Endodermal cell (in vitro differentiated cells): ENCODE measurements at regions not wholly inside any gene's neighbourhood (a gene's known extent, or its start where the extent isn't known, plus 50 kb on each side); places are given as distances from the start of the nearest gene placed in this dataset.
"Not testable (repeated sequence)": the region's sequence is repeated elsewhere in the genome, so short reads cannot be mapped to it uniquely, and the experiment has no call there.

Experiments
- DNase-seq: peaks from one replicate; pipeline ENCODE4 v3.0.0-alpha.2; 2017
- H3K27ac ChIP-seq: 2 replicates; pipeline ENCODE4 v1.5.1; 2013; ENCODE audit warnings: mild to moderate bottlenecking, low read depth, low read length, moderate library complexity
- H3K27me3 ChIP-seq: 2 replicates; pipeline ENCODE4 v1.6.1; 2013; ENCODE audit warnings: mild to moderate bottlenecking, low read length, moderate library complexity; ENCODE audit not compliant: insufficient read depth, control insufficient read depth, poor library complexity, severe bottlenecking
- H3K36me3 ChIP-seq: 2 replicates; pipeline ENCODE4 v1.7.0; 2013; ENCODE audit warnings: mild to moderate bottlenecking, low read length, moderate library complexity; ENCODE audit not compliant: control insufficient read depth, insufficient read depth
- H3K4me1 ChIP-seq: one replicate; pipeline ENCODE4 v1.7.0; 2013; ENCODE audit warnings: low read length; ENCODE audit not compliant: control insufficient read depth, insufficient read depth
- H3K4me3 ChIP-seq: 2 replicates; pipeline ENCODE4 v1.5.1; 2013; ENCODE audit warnings: mild to moderate bottlenecking, low read length, moderate library complexity
- H3K9ac ChIP-seq: 2 replicates; pipeline ENCODE4 v1.6.1; 2013; ENCODE audit warnings: mild to moderate bottlenecking, low read length, moderate library complexity; ENCODE audit not compliant: poor library complexity, severe bottlenecking; ENCODE audit errors: extremely low read depth
- H3K9me3 ChIP-seq: 2 replicates; pipeline ENCODE4 v1.6.1; 2013; ENCODE audit warnings: mild to moderate bottlenecking, low read length, moderate library complexity; ENCODE audit not compliant: control insufficient read depth
- H3K27ac Mint-ChIP-seq: 2 replicates; pipeline ENCODE4 v1.8.0; 2020; ENCODE audit warnings: mixed read lengths
- H3K27me3 Mint-ChIP-seq: 2 replicates; pipeline ENCODE4 v1.8.0; 2021; ENCODE audit warnings: mild to moderate bottlenecking, mixed read lengths; ENCODE audit not compliant: insufficient read depth
- H3K36me3 Mint-ChIP-seq: 2 replicates; pipeline ENCODE4 v1.8.0; 2020; ENCODE audit warnings: low read depth, mixed read lengths
- H3K4me1 Mint-ChIP-seq: 2 replicates; pipeline ENCODE4 v1.8.0; 2020; ENCODE audit warnings: mixed read lengths
- H3K4me3 Mint-ChIP-seq: 2 replicates; pipeline ENCODE4 v1.8.0; 2020; ENCODE audit warnings: mild to moderate bottlenecking, moderate library complexity, mixed read lengths
- H3K9me3 Mint-ChIP-seq: 2 replicates; pipeline ENCODE4 v1.8.0; 2020; ENCODE audit warnings: mild to moderate bottlenecking, mixed read lengths
- WGBS, 2 experiments: methylation state at CpG; one replicate each; pipeline versions ENCODE4 v1.1.5 to v1.1.7; 2013; ENCODE audit warnings: missing lambda C conversion rate in 2 of 2, mixed read lengths in 1 of 2; ENCODE audit not compliant: insufficient coverage in 1 of 2, insufficient read length in 1 of 2; 5-methylcytosine and 5-hydroxymethylcytosine counted together

DNA sequence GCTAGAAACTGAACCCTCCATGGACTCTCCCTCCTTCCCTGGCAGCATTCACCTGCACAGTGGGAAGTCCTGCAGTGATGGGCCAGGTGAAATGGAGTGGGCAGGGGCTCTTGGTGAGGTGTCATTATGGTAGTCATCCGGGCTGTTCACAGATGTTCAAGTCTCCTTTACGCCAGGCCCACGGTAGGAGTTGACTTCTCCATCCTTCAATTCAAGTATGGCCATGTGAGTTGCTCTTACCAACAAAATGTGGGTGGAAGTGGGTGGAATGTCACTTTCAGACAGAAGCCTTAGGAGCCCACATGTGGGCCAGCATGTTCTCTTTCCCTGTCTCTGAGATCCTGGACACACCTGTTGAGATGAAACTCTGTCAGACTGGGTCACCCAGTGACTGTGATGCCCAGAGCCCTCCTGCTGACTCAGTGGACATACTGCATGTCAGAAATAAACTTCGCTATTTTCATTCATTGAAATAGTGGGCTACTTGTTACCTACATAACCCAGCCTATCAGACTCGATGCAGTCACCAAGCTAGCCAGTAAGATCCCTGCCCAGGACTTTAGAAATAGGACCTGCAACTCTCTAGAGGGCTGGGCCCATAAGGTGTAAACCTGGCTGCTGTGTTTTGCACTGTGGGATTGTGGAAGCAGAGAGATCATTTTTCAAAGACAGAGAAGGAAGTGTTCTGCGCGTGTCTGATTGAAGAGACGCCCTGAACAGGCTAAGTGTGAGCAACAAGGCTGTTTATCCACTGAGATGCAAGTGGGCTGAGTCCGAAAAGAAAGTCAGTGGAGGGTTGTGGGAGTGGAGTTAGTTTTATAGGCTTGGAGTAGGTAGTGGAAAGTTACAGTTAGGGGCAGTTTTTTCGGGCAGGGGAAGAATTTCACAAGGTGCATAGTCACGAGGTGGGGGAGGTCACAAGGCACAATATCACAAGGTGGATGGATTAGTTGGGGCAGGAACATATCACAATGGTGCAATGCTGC, 174.4 kb downstream of the TRIM43 start:
- H3K36me3 Mint-ChIP-seq, H3K27ac Mint-ChIP-seq, H3K4me1 Mint-ChIP-seq, H3K9ac ChIP-seq, H3K27me3 ChIP-seq, H3K27ac ChIP-seq, H3K9me3 Mint-ChIP-seq, H3K36me3 ChIP-seq, H3K4me3 Mint-ChIP-seq, H3K4me1 ChIP-seq, H3K4me3 ChIP-seq, H3K9me3 ChIP-seq: not testable (repeated sequence)
- peaks cover 10% of the 10 kb centered on the region for H3K27me3 Mint-ChIP-seq
- peak; percentile 22 for DNase-seq
- WGBS, 2 experiments, result 88 to 98% methylated on average over 4 to 9 of the region's 11 CpGs

DNA sequence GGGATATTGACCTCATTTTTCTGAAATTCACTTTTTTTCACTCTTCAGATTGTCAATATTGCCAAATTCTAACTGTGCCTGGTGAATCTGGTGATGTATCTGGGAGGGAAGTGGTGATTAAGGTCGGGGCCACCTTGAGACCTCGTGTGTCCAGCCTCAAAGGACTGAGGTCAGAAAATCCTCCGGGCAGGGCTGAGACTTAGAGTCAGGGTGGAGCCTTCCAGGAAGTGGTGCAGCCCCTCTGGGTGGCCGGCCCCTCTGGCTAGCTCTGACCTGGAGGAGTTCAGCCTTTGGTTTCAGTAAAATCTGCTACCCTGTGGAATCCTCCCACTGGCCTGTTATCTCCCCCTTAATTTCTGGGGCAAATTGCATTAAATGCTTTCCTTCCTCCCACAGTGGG, 175.7 kb downstream of the TRIM43 start:
- not testable (repeated sequence) for H3K27me3 ChIP-seq, H3K36me3 Mint-ChIP-seq, H3K9me3 Mint-ChIP-seq, H3K4me1 ChIP-seq, H3K27ac Mint-ChIP-seq, DNase-seq, H3K9ac ChIP-seq, H3K27ac ChIP-seq, H3K9me3 ChIP-seq, H3K4me3 Mint-ChIP-seq, H3K4me1 Mint-ChIP-seq, H3K36me3 ChIP-seq, H3K4me3 ChIP-seq
- peaks cover 12% of the 10 kb centered on the region for H3K27me3 Mint-ChIP-seq
- WGBS, 2 experiments, result 78% methylated on average over 3 of the region's 4 CpGs; no CpG with 5 or more reads in 1 of the 2 experiments

DNA sequence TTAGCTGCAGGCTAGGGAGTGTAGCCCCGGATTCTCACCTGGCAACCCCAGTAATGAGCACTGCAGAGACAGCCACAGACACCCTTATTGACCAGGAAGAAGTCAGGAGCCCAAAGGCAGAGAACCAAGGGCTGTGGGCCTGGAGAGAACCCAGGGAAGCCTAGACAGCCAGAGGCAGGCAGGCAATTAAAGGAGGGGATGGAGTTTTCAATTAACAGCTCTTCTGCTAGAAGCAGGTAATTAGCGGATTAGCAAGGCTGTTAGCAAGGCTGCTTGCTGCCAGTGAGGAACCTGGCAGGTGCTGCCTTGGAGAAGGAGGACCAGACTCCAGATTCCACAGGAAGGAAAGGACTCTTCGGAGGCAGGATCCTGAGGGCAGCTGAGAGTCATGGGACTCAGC, 176.1 kb downstream of the TRIM43 start:
- H3K4me1 ChIP-seq, H3K9ac ChIP-seq, H3K4me3 ChIP-seq, H3K36me3 ChIP-seq, H3K36me3 Mint-ChIP-seq, H3K9me3 ChIP-seq, H3K27me3 ChIP-seq, H3K4me1 Mint-ChIP-seq, H3K4me3 Mint-ChIP-seq, H3K9me3 Mint-ChIP-seq, H3K27ac ChIP-seq, H3K27ac Mint-ChIP-seq: not testable (repeated sequence)
- WGBS, 2 experiments, result 82% methylated on average over 1 of the region's 3 CpGs; no CpG with 5 or more reads in 1 of the 2 experiments
- DNase-seq, result peak; percentile 49
- H3K27me3 Mint-ChIP-seq, result peaks cover 10% of the 10 kb centered on the region

DNA sequence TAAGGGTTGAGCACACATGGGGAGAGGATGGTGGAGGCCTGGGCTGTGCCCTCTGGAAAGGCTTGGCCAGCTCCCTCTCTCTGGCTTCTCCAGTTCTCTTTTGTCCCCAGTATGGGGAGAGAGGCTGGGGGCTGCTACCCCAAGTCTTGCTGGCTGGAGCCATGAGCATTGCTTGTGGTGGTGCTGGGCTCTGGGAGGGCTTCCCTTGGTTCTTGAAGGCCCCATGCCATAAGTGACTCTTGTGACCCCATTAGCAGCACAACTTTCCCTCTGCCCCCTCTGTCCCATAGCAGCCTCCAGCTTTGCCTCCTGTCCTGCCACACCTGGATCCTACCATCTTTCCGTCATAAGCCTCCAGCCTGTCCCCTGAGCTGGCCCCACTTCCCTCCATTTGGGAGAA, 177.5 kb downstream of the TRIM43 start:
- WGBS, 2 experiments, result 92% methylated on average over 1 of the region's 1 CpG; no CpG with 5 or more reads in 1 of the 2 experiments
- H3K36me3 Mint-ChIP-seq, H3K9me3 Mint-ChIP-seq, H3K27ac Mint-ChIP-seq, H3K4me1 Mint-ChIP-seq, H3K9ac ChIP-seq, H3K27ac ChIP-seq, H3K27me3 ChIP-seq, H3K4me3 ChIP-seq, H3K27me3 Mint-ChIP-seq, H3K4me3 Mint-ChIP-seq, H3K9me3 ChIP-seq, H3K36me3 ChIP-seq, H3K4me1 ChIP-seq: not testable (repeated sequence)
- peak; percentile 12 for DNase-seq

DNA sequence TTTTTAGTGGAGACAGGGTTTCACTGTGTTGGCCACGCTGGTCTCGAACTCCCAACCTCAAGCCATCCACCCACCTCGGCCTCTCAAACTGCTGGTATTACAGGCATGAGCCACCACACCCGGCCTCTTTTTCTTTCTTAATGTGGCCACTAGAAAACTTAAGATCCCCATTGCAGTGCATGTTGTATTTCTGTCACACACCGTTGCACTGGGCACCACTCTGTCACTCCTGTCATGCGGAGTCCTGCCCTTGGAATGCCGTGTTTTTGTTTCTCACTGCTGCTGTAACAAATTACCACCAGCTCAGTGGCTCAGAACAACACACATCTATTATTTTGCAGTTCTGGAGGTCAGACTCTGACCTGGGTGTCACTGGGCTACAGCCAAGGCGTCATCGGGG, 178.9 kb downstream of the TRIM43 start:
- H3K27me3 Mint-ChIP-seq, H3K9ac ChIP-seq, H3K27ac Mint-ChIP-seq, H3K36me3 ChIP-seq, H3K4me1 ChIP-seq, H3K36me3 Mint-ChIP-seq, H3K4me1 Mint-ChIP-seq, H3K4me3 ChIP-seq, H3K27me3 ChIP-seq, H3K9me3 ChIP-seq, H3K27ac ChIP-seq, H3K4me3 Mint-ChIP-seq, H3K9me3 Mint-ChIP-seq: not testable (repeated sequence)
- 92% methylated on average over 4 of the region's 9 CpGs; no CpG with 5 or more reads in 1 of the 2 experiments for WGBS, 2 experiments
- DNase-seq, result peak; percentile 1

DNA sequence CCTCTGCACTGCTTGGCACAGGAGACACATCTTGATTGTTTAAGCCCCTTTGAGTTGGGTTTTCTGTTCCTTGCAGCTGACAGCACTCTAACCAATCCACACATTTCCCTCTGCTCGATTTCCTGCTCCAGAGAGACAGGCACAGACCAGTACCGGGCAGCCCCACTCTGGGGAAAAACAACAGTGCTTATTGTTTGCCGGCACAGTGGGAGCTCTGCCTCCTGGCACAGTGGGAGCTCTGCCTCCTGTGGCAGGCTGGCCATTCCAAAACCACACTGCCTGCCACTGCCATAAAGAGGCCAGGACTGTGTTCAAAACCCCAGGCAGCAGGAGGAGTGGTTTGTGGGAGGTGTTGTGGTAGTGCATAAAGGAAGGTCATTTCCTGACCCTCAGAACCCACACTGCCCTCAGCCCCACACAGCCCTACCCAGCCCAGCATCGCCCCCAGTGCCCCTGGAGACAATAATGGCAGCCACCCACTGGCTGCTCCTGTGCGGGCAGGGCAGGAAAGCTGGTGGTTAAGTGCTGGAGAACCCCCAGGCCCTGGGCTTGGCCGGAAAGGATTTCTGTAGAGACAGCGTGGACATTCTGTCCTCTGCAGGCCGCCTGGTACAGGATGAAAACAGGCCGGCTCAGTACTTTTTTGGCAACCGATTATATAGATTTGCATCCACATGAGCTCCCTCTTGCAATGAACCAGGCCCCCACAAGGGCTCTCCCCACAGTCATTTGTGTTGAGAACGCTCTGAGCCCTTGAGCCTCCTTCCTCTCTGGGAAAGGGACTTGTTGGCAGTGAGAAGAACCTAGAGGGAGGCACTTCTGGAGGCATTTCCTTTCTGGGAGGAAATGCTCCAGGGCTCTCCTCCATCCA, 182.8 kb downstream of the TRIM43 start:
- H3K36me3 ChIP-seq, H3K4me3 Mint-ChIP-seq, H3K9me3 Mint-ChIP-seq, H3K27ac ChIP-seq, H3K4me3 ChIP-seq, H3K4me1 ChIP-seq, H3K27ac Mint-ChIP-seq, H3K9me3 ChIP-seq, H3K27me3 ChIP-seq, H3K9ac ChIP-seq, H3K4me1 Mint-ChIP-seq, H3K27me3 Mint-ChIP-seq, H3K36me3 Mint-ChIP-seq, DNase-seq: not testable (repeated sequence)
- 80% methylated on average over 3 of the region's 11 CpGs; no CpG with 5 or more reads in 1 of the 2 experiments for WGBS, 2 experiments
